ENCODE measurements at regions not wholly inside any gene's neighbourhood (a gene's known extent, or its start where the extent isn't known, plus 50 kb on each side); places are given as distances from the start of the nearest gene placed in this dataset.

- no peaks in the 10 kb centered on the region for H3K9me3 Mint-ChIP-seq (ENCODE audit: low read depth)
- H3K4me1 Mint-ChIP-seq (ENCODE audit: low read depth), result no peaks in the 10 kb centered on the region
- no peak overlapping the region for H3K4me3 Mint-ChIP-seq (ENCODE audit: low read depth)
- DNase-seq (ENCODE audit: low spot score, unreplicated experiment), result no peak
- no peak overlapping the region for H3K27ac Mint-ChIP-seq
- H3K27me3 Mint-ChIP-seq, result peaks cover 17% of the 10 kb centered on the region
- H3K36me3 Mint-ChIP-seq (ENCODE audit: insufficient read depth), result no peaks in the 10 kb centered on the region
- TF ChIP-seq, protein P1, sequence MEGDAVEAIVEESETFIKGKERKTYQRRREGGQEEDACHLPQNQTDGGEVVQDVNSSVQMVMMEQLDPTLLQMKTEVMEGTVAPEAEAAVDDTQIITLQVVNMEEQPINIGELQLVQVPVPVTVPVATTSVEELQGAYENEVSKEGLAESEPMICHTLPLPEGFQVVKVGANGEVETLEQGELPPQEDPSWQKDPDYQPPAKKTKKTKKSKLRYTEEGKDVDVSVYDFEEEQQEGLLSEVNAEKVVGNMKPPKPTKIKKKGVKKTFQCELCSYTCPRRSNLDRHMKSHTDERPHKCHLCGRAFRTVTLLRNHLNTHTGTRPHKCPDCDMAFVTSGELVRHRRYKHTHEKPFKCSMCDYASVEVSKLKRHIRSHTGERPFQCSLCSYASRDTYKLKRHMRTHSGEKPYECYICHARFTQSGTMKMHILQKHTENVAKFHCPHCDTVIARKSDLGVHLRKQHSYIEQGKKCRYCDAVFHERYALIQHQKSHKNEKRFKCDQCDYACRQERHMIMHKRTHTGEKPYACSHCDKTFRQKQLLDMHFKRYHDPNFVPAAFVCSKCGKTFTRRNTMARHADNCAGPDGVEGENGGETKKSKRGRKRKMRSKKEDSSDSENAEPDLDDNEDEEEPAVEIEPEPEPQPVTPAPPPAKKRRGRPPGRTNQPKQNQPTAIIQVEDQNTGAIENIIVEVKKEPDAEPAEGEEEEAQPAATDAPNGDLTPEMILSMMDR (IDR thresholded peaks at IDR 0.05; ENCODE audit: unreplicated experiment), result no peak
Observed at GRCh38 chr2:126798276-126799140, 100.2 kb upstream of the TEX51 start.

- Mint-ChIP-seq H3K36me3 (ENCODE audit: insufficient read depth) (no peaks in the 10 kb centered on the region), H3K4me3 (ENCODE audit: low read depth) (no peak overlapping the region), H3K4me1 (ENCODE audit: low read depth) (no peaks in the 10 kb centered on the region), H3K9me3 (ENCODE audit: low read depth) (no peaks in the 10 kb centered on the region), H3K27me3 (peaks cover 12% of the 10 kb centered on the region), H3K27ac (no peak overlapping the region)
- DNase-seq (ENCODE audit: low spot score, unreplicated experiment), result no peak
- TF ChIP-seq, protein P1 (IDR thresholded peaks at IDR 0.05; ENCODE audit: unreplicated experiment), result no peak
Observed at GRCh38 chr2:126799301-126799700, 99.4 kb upstream of the TEX51 start.

DNA sequence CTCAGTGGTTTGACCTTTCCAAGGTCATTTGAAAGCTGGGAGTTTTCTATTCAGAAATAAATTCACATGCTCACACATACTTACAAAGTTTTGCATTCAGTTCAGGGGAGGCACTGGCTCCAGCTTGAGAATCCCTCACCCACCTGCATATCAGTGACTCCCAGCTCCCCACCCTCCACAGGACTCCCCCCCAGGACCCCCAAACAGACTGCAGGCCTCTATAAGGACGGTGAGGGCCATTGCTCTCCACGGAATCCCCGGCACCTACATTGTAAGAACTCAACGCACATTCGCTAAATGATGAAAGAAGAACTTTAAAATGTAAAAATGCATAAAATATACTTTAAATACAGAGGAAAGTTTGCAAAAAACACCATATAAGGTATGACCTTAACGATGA, 97.2 kb upstream of the TEX51 start:
- no peaks in the 10 kb centered on the region for H3K36me3 Mint-ChIP-seq (ENCODE audit: insufficient read depth)
- H3K27ac Mint-ChIP-seq, result no peak overlapping the region
- no peaks in the 10 kb centered on the region for H3K4me1 Mint-ChIP-seq (ENCODE audit: low read depth)
- no peak overlapping the region for H3K4me3 Mint-ChIP-seq (ENCODE audit: low read depth)
- TF ChIP-seq, protein P1 (IDR thresholded peaks at IDR 0.05; ENCODE audit: unreplicated experiment), result no peak
- H3K9me3 Mint-ChIP-seq (ENCODE audit: low read depth), result no peaks in the 10 kb centered on the region
- DNase-seq (ENCODE audit: low spot score, unreplicated experiment), result no peak
- H3K27me3 Mint-ChIP-seq, result no peaks in the 10 kb centered on the region

- Mint-ChIP-seq H3K4me1 (ENCODE audit: low read depth) (no peaks in the 10 kb centered on the region), H3K36me3 (ENCODE audit: insufficient read depth) (no peaks in the 10 kb centered on the region), H3K27me3 (no peaks in the 10 kb centered on the region), H3K9me3 (ENCODE audit: low read depth) (no peaks in the 10 kb centered on the region), H3K4me3 (ENCODE audit: low read depth) (no peak overlapping the region), H3K27ac (no peak overlapping the region)
- TF ChIP-seq, protein P1 (IDR thresholded peaks at IDR 0.05; ENCODE audit: unreplicated experiment), result no peak
- no peak for DNase-seq (ENCODE audit: low spot score, unreplicated experiment)
Observed at GRCh38 chr2:126802316-126802715, 96.4 kb upstream of the TEX51 start.

- no peak overlapping the region for H3K27ac Mint-ChIP-seq
- H3K4me1 Mint-ChIP-seq (ENCODE audit: low read depth), result no peaks in the 10 kb centered on the region
- H3K36me3 Mint-ChIP-seq (ENCODE audit: insufficient read depth), result no peaks in the 10 kb centered on the region
- no peaks in the 10 kb centered on the region for H3K9me3 Mint-ChIP-seq (ENCODE audit: low read depth)
- TF ChIP-seq, protein P1 (IDR thresholded peaks at IDR 0.05; ENCODE audit: unreplicated experiment), result no peak
- no peak for DNase-seq (ENCODE audit: low spot score, unreplicated experiment)
- no peak overlapping the region for H3K4me3 Mint-ChIP-seq (ENCODE audit: low read depth)
- H3K27me3 Mint-ChIP-seq, result no peaks in the 10 kb centered on the region
Observed at GRCh38 chr2:126802774-126803433, 95.8 kb upstream of the TEX51 start.

All from progenitor cell of endocrine pancreas (in vitro differentiated cells).